IMR-90 (cell line): ENCODE measurements at regions not wholly inside any gene's neighbourhood (a gene's known extent, or its start where the extent isn't known, plus 50 kb on each side); places are given as distances from the start of the nearest gene placed in this dataset.

Experiments
- ATAC-seq: fragments of 200-7000 bp; cut with Tn5 transposase; 2 replicates; pipeline ENCODE4 v1.9.1; 2020; ENCODE audit warnings: low read depth, mild to moderate bottlenecking, moderate library complexity
- BruUV-seq: library from RNA; stranded (reverse); fragments of 400-500 nt; replicated peaks from 2 replicates; lab custom pipeline; 2021; lab: Mats Ljungman, UMichigan
- CTCF ChIA-PET: fragments of 300-600 bp; formaldehyde crosslinking; extraction: SDS; loops from one replicate; lab custom pipeline; 2021; ENCODE audit warnings: antibody characterized with exemption; lab: Yijun Ruan, JAX
- POLR2A ChIA-PET: fragments of 300-600 bp; sonication (Branson Sonifier 250); formaldehyde crosslinking; loops from one replicate; lab custom pipeline; 2022; ENCODE audit warnings: antibody characterized with exemption; ENCODE audit not compliant: unreplicated experiment; lab: Charles Lee
- DNase-seq: peaks from one replicate; pipeline ENCODE4 v3.0.0; 2013
- H2AFZ ChIP-seq: replicated peaks from 2 replicates; pipeline ENCODE3; 2013; ENCODE audit warnings: low read length, mild to moderate bottlenecking; ENCODE audit not compliant: poor library complexity
- H2AK5ac ChIP-seq: 2 replicates; pipeline ENCODE4 v1.6.1; 2013; ENCODE audit warnings: low read depth, low read length, inconsistent platforms
- H2AK9ac ChIP-seq: replicated peaks from 2 replicates; pipeline ENCODE3; 2013; ENCODE audit warnings: mild to moderate bottlenecking, low read depth, low read length, moderate library complexity; ENCODE audit not compliant: poor library complexity
- H2BK120ac ChIP-seq: 2 replicates; pipeline ENCODE4 v1.6.1; 2013; ENCODE audit warnings: low read depth, low read length, inconsistent platforms
- H2BK15ac ChIP-seq: 3 replicates; pipeline ENCODE4 v1.6.1; 2013; ENCODE audit warnings: low read depth, low read length, inconsistent platforms
- H2BK20ac ChIP-seq: 2 replicates; pipeline ENCODE4 v1.6.1; 2013; ENCODE audit warnings: low read depth, mild to moderate bottlenecking, inconsistent platforms, low read length, moderate library complexity
- H2BK5ac ChIP-seq: 2 replicates; pipeline ENCODE4 v1.6.1; 2013; ENCODE audit warnings: mild to moderate bottlenecking, low read depth, low read length, inconsistent platforms; ENCODE audit not compliant: poor library complexity, severe bottlenecking
- H3K14ac ChIP-seq: replicated peaks from 2 replicates; pipeline ENCODE4 v1.6.1; 2013; ENCODE audit warnings: low read depth, low read length, inconsistent platforms
- H3K18ac ChIP-seq: 2 replicates; pipeline ENCODE4 v1.6.1; 2013; ENCODE audit warnings: low read depth, low read length, control low read depth
- H3K23ac ChIP-seq: 2 replicates; pipeline ENCODE4 v1.6.1; 2013; ENCODE audit warnings: low read depth, low read length, inconsistent platforms
- H3K27ac ChIP-seq: 2 replicates; pipeline ENCODE4 v1.5.1; 2013; ENCODE audit warnings: mild to moderate bottlenecking, control low read depth, low read length; ENCODE audit not compliant: insufficient read depth
- H3K27me3 ChIP-seq: 2 replicates; pipeline ENCODE4 v1.6.1; 2013; ENCODE audit warnings: low read length; ENCODE audit not compliant: control insufficient read depth, insufficient read depth
- H3K36me3 ChIP-seq: 2 replicates; pipeline ENCODE4 v1.6.1; 2013; ENCODE audit warnings: low read length, mixed read lengths; ENCODE audit not compliant: control insufficient read depth, insufficient read depth
- H3K4ac ChIP-seq: 2 replicates; pipeline ENCODE4 v1.6.1; 2013; ENCODE audit warnings: low read depth, low read length, inconsistent platforms
- H3K4me1 ChIP-seq: 2 replicates; pipeline ENCODE4 v1.6.1; 2013; ENCODE audit warnings: low read length, mixed read lengths; ENCODE audit not compliant: control insufficient read depth, insufficient read depth
- H3K4me2 ChIP-seq: 2 replicates; pipeline ENCODE4 v1.6.1; 2013; ENCODE audit warnings: low read depth, mild to moderate bottlenecking, control low read depth, low read length, moderate library complexity
- H3K4me3 ChIP-seq: 2 replicates; pipeline ENCODE4 v1.5.1; 2013; ENCODE audit warnings: low read depth, mild to moderate bottlenecking, control low read depth, low read length, moderate library complexity; ENCODE audit not compliant: insufficient read depth
- H3K56ac ChIP-seq: 2 replicates; pipeline ENCODE4 v1.6.1; 2013; ENCODE audit warnings: low read length, inconsistent platforms; ENCODE audit not compliant: insufficient read depth; ENCODE audit errors: extremely low read depth
- H3K79me1 ChIP-seq, 2 experiments: 2 replicates each; pipeline ENCODE4 v1.6.1; 2013; ENCODE audit warnings: low read length in 2 of 2, inconsistent platforms in 1 of 2, low read depth in 1 of 2
- H3K9ac ChIP-seq: 2 replicates; pipeline ENCODE4 v1.6.1; 2013; ENCODE audit warnings: low read depth, low read length, control low read depth
- H3K9me1 ChIP-seq: 2 replicates; pipeline ENCODE4 v1.6.1; 2013; ENCODE audit warnings: low read length, inconsistent platforms; ENCODE audit not compliant: insufficient read depth
- H3K9me3 ChIP-seq: 2 replicates; pipeline ENCODE4 v1.6.1; 2013; ENCODE audit warnings: low read length; ENCODE audit not compliant: control insufficient read depth, insufficient read depth
- H4K20me1 ChIP-seq: 2 replicates; pipeline ENCODE4 v1.6.1; 2013; ENCODE audit warnings: low read length, inconsistent platforms; ENCODE audit not compliant: insufficient read depth
- H4K5ac ChIP-seq: 2 replicates; pipeline ENCODE4 v1.6.1; 2013; ENCODE audit warnings: mild to moderate bottlenecking, low read depth, low read length, control low read depth
- H4K8ac ChIP-seq, 2 experiments: 2 replicates each; pipeline ENCODE4 v1.6.1; 2013; ENCODE audit warnings: low read depth in 2 of 2, low read length in 2 of 2, control low read depth in 1 of 2, inconsistent platforms in 1 of 2
- H4K91ac ChIP-seq: 2 replicates; pipeline ENCODE4 v1.6.1; 2013; ENCODE audit warnings: low read depth, low read length, inconsistent platforms; ENCODE audit not compliant: insufficient read depth
- BHLHE40 ChIP-seq: fragments of 150-350 bp; IDR thresholded peaks from 2 replicates; pipeline ENCODE4 v1.6.1; 2016; ENCODE audit warnings: mild to moderate bottlenecking, low read depth, low read length
- CEBPB ChIP-seq: IDR thresholded peaks from 2 replicates; pipeline ENCODE4 v1.6.1; 2012; ENCODE audit warnings: low read depth, low read length, improper control_type of control experiment
- CHD1 ChIP-seq: IDR thresholded peaks from 2 replicates; pipeline ENCODE4 v1.6.1; 2012; ENCODE audit warnings: low read depth, low read length, improper control_type of control experiment
- CTCF ChIP-seq: conservative IDR thresholded peaks from 2 replicates; pipeline ENCODE4 v1.5.1; 2012; ENCODE audit warnings: mild to moderate bottlenecking, low read depth, low read length, improper control_type of control experiment
- FOS ChIP-seq: fragments of 150-350 bp; IDR thresholded peaks from 2 replicates; pipeline ENCODE4 v1.6.1; 2016; ENCODE audit warnings: low read depth, low read length
- MAFK ChIP-seq: IDR thresholded peaks from 2 replicates; pipeline ENCODE4 v1.6.1; 2012; ENCODE audit warnings: low read depth, low read length, improper control_type of control experiment
- MAZ ChIP-seq: IDR thresholded peaks from 2 replicates; pipeline ENCODE4 v1.6.1; 2012; ENCODE audit warnings: low read depth, mild to moderate bottlenecking, low read length, improper control_type of control experiment, moderate library complexity, borderline replicate concordance
- MXI1 ChIP-seq: IDR thresholded peaks from 2 replicates; pipeline ENCODE4 v1.6.1; 2012; ENCODE audit warnings: low read depth, mild to moderate bottlenecking, low read length, moderate library complexity, borderline replicate concordance
- NFE2L2 ChIP-seq: fragments of 150-350 bp; IDR thresholded peaks from 2 replicates; pipeline ENCODE4 v1.6.1; 2016; ENCODE audit warnings: low read depth, mild to moderate bottlenecking, low read length
- POLR2A ChIP-seq: IDR thresholded peaks from 2 replicates; pipeline ENCODE4 v1.6.1; 2012; ENCODE audit warnings: mild to moderate bottlenecking, low read depth, low read length
- RAD21 ChIP-seq: IDR thresholded peaks from 2 replicates; pipeline ENCODE4 v1.6.1; 2012; ENCODE audit warnings: low read length, improper control_type of control experiment
- RCOR1 ChIP-seq: IDR thresholded peaks from 2 replicates; pipeline ENCODE4 v1.6.1; 2012; ENCODE audit warnings: mild to moderate bottlenecking, low read length, improper control_type of control experiment; ENCODE audit not compliant: insufficient replicate concordance
- RFX5 ChIP-seq: IDR thresholded peaks from 2 replicates; pipeline ENCODE4 v1.8.0; 2012; ENCODE audit warnings: low read depth, mild to moderate bottlenecking, low read length, moderate library complexity
- SMC3 ChIP-seq: fragments of 150-350 bp; IDR thresholded peaks from 2 replicates; pipeline ENCODE4 v1.6.1; 2016; ENCODE audit warnings: low read depth, mild to moderate bottlenecking, antibody characterized with exemption, low read length, moderate library complexity
- USF2 ChIP-seq: fragments of 150-350 bp; IDR thresholded peaks from 2 replicates; pipeline ENCODE4 v1.6.1; 2017; ENCODE audit warnings: mild to moderate bottlenecking, antibody characterized with exemption, low read length, low read depth
- WGBS, 2 experiments: methylation state at CpG; one replicate each; pipeline versions ENCODE4 v1.1.5 to v1.1.7; 2013; ENCODE audit warnings: missing lambda C conversion rate in 2 of 2; ENCODE audit not compliant: insufficient read length in 1 of 2; ENCODE audit errors: extremely low coverage in 2 of 2; 5-methylcytosine and 5-hydroxymethylcytosine counted together
- dilution Hi-C: fragments of 300-500 bp; cut with HindIII; formaldehyde crosslinking; loops from one replicate; pipeline ENCODE4 v1.14.3; 2018; ENCODE audit warnings: low sequenced_read_pairs; ENCODE audit not compliant: unreplicated experiment
- in situ Hi-C: fragments of 300-500 bp; cut with MboI; formaldehyde crosslinking; loops from 3 replicates; pipeline ENCODE4 v1.14.3; 2019; ENCODE audit warnings: low sequenced_read_pairs, inconsistent platforms, mixed read lengths
- intact Hi-C: fragments of 100-400 bp; cut with micrococcal nuclease; formaldehyde crosslinking; loops from 2 replicates; pipeline ENCODE4 v1.10.0; 2022
- TF ChIP-seq, protein P1 (sequence below): fragments of 150-350 bp; IDR thresholded peaks from 2 replicates; pipeline ENCODE4 v1.6.1; 2016; ENCODE audit warnings: low read depth, mild to moderate bottlenecking, low read length, moderate library complexity, borderline replicate concordance

DNA sequence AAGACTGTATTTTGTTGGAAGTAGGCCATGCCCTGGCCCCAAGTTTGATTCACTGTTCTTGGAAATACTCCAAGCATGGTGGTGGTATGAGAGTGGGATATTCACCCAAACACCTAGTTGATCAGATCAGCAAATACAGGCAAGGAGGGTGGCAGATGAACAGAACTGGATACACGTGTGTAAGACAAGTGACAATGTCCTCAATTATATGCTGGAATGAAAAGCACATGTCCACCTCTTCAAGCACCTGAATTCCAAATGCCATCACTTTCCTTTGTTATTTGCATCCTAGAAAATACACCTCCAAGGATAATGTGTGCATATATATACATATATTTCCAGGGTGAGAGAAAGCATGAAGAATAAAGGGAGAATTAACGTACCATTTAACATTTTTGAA is 131.8 kb upstream of the ZEB1 start:
- Histone ChIP-seq H4K20me1 (no peaks in the 10 kb centered on the region), H3K79me1 (no peaks in the 10 kb centered on the region), H3K9me3 (no peaks in the 10 kb centered on the region; the same call in 1 of the 2 replicates), H2BK5ac (no peak overlapping the region), H3K23ac (no peak overlapping the region), H3K9me1 (peaks cover 3% of the 10 kb centered on the region; the same call in 1 of the 2 replicates), H3K56ac (no peak overlapping the region), H3K27ac (no peak overlapping the region), H2BK20ac (no peak overlapping the region), H2AFZ (no peak overlapping the region), H2BK15ac (no peak overlapping the region), H3K36me3 (no peaks in the 10 kb centered on the region), H3K4me3 (no peak overlapping the region), H2AK9ac (no peak overlapping the region), H3K4me1 (peaks cover 8% of the 10 kb centered on the region), H4K5ac (no peak overlapping the region), H3K4ac (no peak overlapping the region), H3K18ac (no peak overlapping the region; the same call in 1 of the 2 replicates), H4K91ac (no peak overlapping the region), H3K9ac (no peak overlapping the region), H2BK120ac (no peak overlapping the region), H3K27me3 (no peaks in the 10 kb centered on the region), H2AK5ac (no peak overlapping the region), H3K4me2 (no peak overlapping the region), H4K8ac (no peak overlapping the region), H3K14ac (no peak overlapping the region)
- CTCF ChIA-PET, result no interaction called here
- POLR2A ChIA-PET, result no interaction called here
- TF ChIP-seq CTCF, result no peak
- TF ChIP-seq MXI1, result no peak
- no peak for TF ChIP-seq FOS
- TF ChIP-seq MAZ, result no peak
- TF ChIP-seq NFE2L2, result no peak
- TF ChIP-seq POLR2A, result no peak
- no peak for TF ChIP-seq RAD21
- TF ChIP-seq CHD1, result no peak
- TF ChIP-seq, protein P1, sequence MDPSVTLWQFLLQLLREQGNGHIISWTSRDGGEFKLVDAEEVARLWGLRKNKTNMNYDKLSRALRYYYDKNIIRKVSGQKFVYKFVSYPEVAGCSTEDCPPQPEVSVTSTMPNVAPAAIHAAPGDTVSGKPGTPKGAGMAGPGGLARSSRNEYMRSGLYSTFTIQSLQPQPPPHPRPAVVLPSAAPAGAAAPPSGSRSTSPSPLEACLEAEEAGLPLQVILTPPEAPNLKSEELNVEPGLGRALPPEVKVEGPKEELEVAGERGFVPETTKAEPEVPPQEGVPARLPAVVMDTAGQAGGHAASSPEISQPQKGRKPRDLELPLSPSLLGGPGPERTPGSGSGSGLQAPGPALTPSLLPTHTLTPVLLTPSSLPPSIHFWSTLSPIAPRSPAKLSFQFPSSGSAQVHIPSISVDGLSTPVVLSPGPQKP, result no peak
- no peak for TF ChIP-seq MAFK
- TF ChIP-seq BHLHE40, result no peak
- TF ChIP-seq SMC3, result no peak
- no peak for TF ChIP-seq CEBPB
- TF ChIP-seq RFX5, result no peak
- no peak for TF ChIP-seq USF2
- TF ChIP-seq RCOR1, result no peak
- ATAC-seq (no peak), DNase-seq (no peak)
- intact Hi-C loops (no loop called here), in situ Hi-C loops (no loop called here), dilution Hi-C loops (no loop called here)
- no TSS peak for BruUV-seq
- WGBS, 2 experiments, result no CpG with 5 or more reads among the region's 2 CpGs
